Body of pancreas (tissue), 4 donors: ENCODE measurements at regions not wholly inside any gene's neighbourhood (a gene's known extent, or its start where the extent isn't known, plus 50 kb on each side); places are given as distances from the start of the nearest gene placed in this dataset.

Experiments used
- ATAC-seq: fragments of 150-250 bp; one replicate; pipeline ENCODE4 v1.9.1; 2016
- DNase-seq, 4 donors: peaks; one replicate each; pipeline ENCODE4 v3.0.0-alpha.2; 2019
- H3K27ac ChIP-seq, 4 donors: fragments of 200-600 bp; sonication (generic); 1 replicate in 3 of 4; 2 replicates in 1 of 4; pipeline versions ENCODE4 v1.5.1 to v1.6.1; 2016 to 2019; ENCODE audit warnings: mild to moderate bottlenecking in 1 of 4, mixed read lengths in 1 of 4, moderate library complexity in 1 of 4
- H3K27me3 ChIP-seq, 2 donors: fragments of 200-600 bp; sonication (generic); one replicate each; pipeline ENCODE4 v1.6.0; 2016; ENCODE audit warnings: mild to moderate bottlenecking in 1 of 2
- H3K36me3 ChIP-seq, 2 donors: fragments of 200-600 bp; sonication (generic); replicated peaks in 1 of 2; 2 replicates each; pipeline ENCODE4 v1.5.1; 2016; ENCODE audit warnings: low read depth in 2 of 2; ENCODE audit not compliant: insufficient read depth in 1 of 2
- H3K4me1 ChIP-seq: fragments of 200-600 bp; sonication (generic); one replicate; pipeline ENCODE4 v1.6.0; 2016
- H3K4me3 ChIP-seq, 2 donors: fragments of 200-600 bp; sonication (generic); 1 replicate in 1 of 2; 2 replicates in 1 of 2; pipeline ENCODE4 v1.5.1; 2016 to 2019
- H3K9me3 ChIP-seq, 3 donors: fragments of 200-600 bp; sonication (generic); 1 replicate in 2 of 3; 2 replicates in 1 of 3; pipeline ENCODE4 v1.5.1; 2016
- POLR2A ChIP-seq, 3 donors: fragments of 450-650 bp; IDR thresholded peaks; one replicate each; pipeline ENCODE4 v1.6.1; 2016; ENCODE audit warnings: antibody characterized with exemption in 3 of 3, mild to moderate bottlenecking in 2 of 3
- WGBS, 2 donors: methylation state at CpG; one replicate each; pipeline ENCODE4 v1.1.5; 2017; 5-methylcytosine and 5-hydroxymethylcytosine counted together
- intact Hi-C: fragments of 100-400 bp; cut with DNase I; formaldehyde crosslinking; loops from one replicate; pipeline ENCODE4 v1.15.1; 2023
- TF ChIP-seq, protein P1 (sequence below), 7 experiments: fragments of 450-650 bp in 4 of 7; fragments of 200-600 bp in 3 of 7; sonication (generic) in 3 of 7; IDR thresholded peaks; one replicate each; pipeline ENCODE4 v1.5.1; 2016 to 2019; ENCODE audit warnings: antibody characterized with exemption in 7 of 7

DNA sequence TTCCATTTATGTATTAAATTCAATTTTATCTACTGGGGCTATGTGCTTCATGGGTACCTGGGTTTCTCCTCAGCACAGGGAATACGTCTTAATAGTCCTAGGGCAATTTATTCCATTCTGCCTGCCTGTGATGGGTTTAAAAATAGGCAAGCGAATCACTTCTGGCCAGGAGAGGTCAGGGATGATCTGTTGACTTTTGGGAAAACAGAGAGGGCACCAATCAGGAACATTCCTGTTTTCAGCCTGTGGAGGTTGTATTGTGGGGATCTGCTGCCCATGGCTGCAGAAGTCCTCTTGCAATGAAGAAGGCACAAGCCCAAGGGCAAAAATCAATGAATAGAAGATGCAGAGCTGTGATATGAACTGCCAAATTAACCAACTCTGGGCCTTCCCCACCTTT is 303.1 kb downstream of the CTH start:
- DNase-seq (no peak), ATAC-seq (no peak)
- peaks cover 0 to 8% (median 0%) of the 10 kb centered on the region in 3 donors for H3K9me3 ChIP-seq
- intact Hi-C loops = no loop called here
- no peak overlapping the region for H3K27ac ChIP-seq
- H3K27me3 ChIP-seq = no peaks in the 10 kb centered on the region
- 76 to 79% methylated on average over 2 of the region's 2 CpGs for WGBS, 2 donors
- peaks cover 12% of the 10 kb centered on the region for H3K4me1 ChIP-seq
- H3K4me3 ChIP-seq = no peak overlapping the region
- no peak for TF ChIP-seq POLR2A (IDR thresholded peaks at IDR 0.05)
- TF ChIP-seq, protein P1, sequence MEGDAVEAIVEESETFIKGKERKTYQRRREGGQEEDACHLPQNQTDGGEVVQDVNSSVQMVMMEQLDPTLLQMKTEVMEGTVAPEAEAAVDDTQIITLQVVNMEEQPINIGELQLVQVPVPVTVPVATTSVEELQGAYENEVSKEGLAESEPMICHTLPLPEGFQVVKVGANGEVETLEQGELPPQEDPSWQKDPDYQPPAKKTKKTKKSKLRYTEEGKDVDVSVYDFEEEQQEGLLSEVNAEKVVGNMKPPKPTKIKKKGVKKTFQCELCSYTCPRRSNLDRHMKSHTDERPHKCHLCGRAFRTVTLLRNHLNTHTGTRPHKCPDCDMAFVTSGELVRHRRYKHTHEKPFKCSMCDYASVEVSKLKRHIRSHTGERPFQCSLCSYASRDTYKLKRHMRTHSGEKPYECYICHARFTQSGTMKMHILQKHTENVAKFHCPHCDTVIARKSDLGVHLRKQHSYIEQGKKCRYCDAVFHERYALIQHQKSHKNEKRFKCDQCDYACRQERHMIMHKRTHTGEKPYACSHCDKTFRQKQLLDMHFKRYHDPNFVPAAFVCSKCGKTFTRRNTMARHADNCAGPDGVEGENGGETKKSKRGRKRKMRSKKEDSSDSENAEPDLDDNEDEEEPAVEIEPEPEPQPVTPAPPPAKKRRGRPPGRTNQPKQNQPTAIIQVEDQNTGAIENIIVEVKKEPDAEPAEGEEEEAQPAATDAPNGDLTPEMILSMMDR (IDR thresholded peaks at IDR 0.05) = no peak
- no peaks in the 10 kb centered on the region for H3K36me3 ChIP-seq

DNA sequence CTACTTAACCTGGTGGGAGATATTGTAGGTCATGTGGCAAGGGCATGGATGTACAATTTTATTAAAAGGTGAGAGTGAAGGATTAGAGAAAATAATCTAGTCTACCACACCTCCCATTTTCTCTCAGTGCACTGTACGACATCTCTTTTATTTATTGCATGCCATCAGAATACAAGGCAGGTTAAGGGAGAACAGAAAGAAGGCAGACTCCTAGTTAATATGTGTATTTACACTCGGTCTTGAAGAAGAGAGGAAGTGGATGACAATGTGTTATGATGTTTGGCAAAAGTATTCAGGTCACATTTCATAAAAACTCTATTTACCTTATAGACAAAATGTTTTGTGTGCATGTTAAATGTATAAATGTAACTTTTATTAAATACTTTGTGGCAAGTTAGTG is 306.1 kb downstream of the CTH start:
- WGBS, 2 donors = 66 to 73% methylated on average over 2 of the region's 2 CpGs
- ATAC-seq (no peak), DNase-seq (no peak)
- Histone ChIP-seq H3K9me3 (no peaks in the 10 kb centered on the region), H3K4me1 (peaks cover 18% of the 10 kb centered on the region), H3K4me3 (no peak overlapping the region), H3K27me3 (no peaks in the 10 kb centered on the region), H3K27ac (no peak overlapping the region), H3K36me3 (no peaks in the 10 kb centered on the region)
- intact Hi-C loops = no loop called here
- TF ChIP-seq, protein P1 (IDR thresholded peaks at IDR 0.05) = no peak
- TF ChIP-seq POLR2A (IDR thresholded peaks at IDR 0.05) = no peak

DNA sequence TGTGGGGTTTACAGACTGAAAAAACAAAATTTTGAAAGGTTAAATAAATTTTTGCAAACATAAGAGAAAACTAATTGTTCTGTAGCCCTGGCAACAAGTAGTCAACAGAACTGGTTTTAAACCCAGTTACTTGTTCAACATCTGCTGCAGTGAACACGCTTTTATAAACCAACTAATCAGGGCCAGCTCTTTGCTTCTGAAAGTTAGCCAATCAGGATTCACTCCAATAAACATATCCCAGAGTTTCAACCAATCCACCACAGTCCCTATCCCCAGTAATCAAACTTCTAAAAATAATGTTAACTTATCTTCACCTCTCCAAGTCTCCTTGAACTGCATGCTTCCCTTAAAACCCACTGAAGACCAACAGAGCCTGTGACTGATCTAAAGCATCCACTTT is 306.6 kb downstream of the CTH start:
- Histone ChIP-seq H3K4me3 (no peak overlapping the region), H3K9me3 (no peaks in the 10 kb centered on the region), H3K4me1 (peaks cover 18% of the 10 kb centered on the region), H3K27ac (no peak overlapping the region), H3K36me3 (no peaks in the 10 kb centered on the region), H3K27me3 (no peaks in the 10 kb centered on the region)
- intact Hi-C loops = no loop called here
- 33 to 47% methylated on average over 1 of the region's 1 CpG for WGBS, 2 donors
- no peak for ATAC-seq
- no peak for DNase-seq
- TF ChIP-seq, protein P1 (IDR thresholded peaks at IDR 0.05) = no peak
- no peak for TF ChIP-seq POLR2A (IDR thresholded peaks at IDR 0.05)

DNA sequence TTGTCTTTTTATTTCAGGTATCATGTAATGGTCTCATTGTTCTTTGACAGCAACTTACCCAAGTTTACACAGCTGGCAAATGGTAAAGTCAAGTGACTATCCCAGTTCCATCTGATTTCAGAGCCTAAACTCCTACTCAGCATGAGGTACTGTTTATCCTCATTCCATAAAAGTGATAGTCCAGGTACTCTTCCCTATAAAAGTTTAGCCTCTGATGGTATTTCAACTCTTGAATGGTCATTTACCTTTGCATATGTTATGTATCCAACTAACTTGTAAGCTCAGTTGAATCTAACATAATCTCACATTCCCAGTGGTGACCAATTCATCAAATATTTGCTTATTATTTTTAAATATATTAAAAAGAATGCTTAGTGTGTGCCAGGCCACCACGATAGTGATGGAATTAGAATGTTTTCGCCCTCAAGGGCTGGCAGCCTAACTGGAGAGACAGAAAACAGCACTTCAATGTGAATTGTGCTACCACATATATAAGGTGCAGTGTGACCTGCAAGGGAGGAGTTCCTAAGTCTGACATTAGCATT is 307.1 kb downstream of the CTH start:
- Histone ChIP-seq H3K4me3 (no peak overlapping the region), H3K9me3 (no peaks in the 10 kb centered on the region), H3K4me1 (peaks cover 18% of the 10 kb centered on the region), H3K27me3 (no peaks in the 10 kb centered on the region), H3K27ac (no peak overlapping the region), H3K36me3 (no peaks in the 10 kb centered on the region)
- no peak for DNase-seq
- no peak for TF ChIP-seq POLR2A (IDR thresholded peaks at IDR 0.05)
- TF ChIP-seq, protein P1 (IDR thresholded peaks at IDR 0.05) = no peak
- ATAC-seq = no peak
- intact Hi-C loops = no loop called here
- 12 to 16% methylated on average over 2 of the region's 2 CpGs for WGBS, 2 donors

DNA sequence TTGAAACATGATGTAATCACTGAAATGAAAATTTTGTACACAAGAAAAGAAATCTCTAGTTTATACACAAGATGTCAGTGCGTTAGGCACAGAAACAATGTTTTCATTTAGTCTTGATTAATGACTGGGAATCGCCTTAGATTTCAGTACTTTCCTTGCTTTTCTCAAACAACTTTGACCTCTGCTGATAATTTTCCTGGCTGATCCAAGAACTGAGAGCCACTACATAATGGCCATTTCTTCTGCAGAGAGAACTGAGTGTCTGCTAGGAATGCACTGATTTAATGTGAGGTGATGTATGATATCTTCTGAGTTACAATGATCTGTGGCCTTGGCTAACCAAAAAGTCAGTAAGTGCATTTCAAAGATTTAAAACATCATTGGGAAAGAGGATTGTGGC is 308.1 kb downstream of the CTH start:
- H3K36me3 ChIP-seq = no peaks in the 10 kb centered on the region
- no peak overlapping the region for H3K4me3 ChIP-seq
- no peaks in the 10 kb centered on the region for H3K27me3 ChIP-seq
- no peak overlapping the region for H3K27ac ChIP-seq
- DNase-seq (no peak), ATAC-seq (no peak)
- 12 to 15% methylated on average over 2 of the region's 2 CpGs for WGBS, 2 donors
- H3K9me3 ChIP-seq = no peaks in the 10 kb centered on the region
- H3K4me1 ChIP-seq = peaks cover 18% of the 10 kb centered on the region
- intact Hi-C loops = no loop called here
- TF ChIP-seq, protein P1 (IDR thresholded peaks at IDR 0.05) = no peak
- TF ChIP-seq POLR2A (IDR thresholded peaks at IDR 0.05) = no peak
